GM19351 (cell line): ENCODE measurements at regions not wholly inside any gene's neighbourhood (a gene's known extent, or its start where the extent isn't known, plus 50 kb on each side); places are given as distances from the start of the nearest gene placed in this dataset.
"Not testable (repeated sequence)": the region's sequence is repeated elsewhere in the genome, so short reads cannot be mapped to it uniquely, and the experiment has no call there.

ENCODE experiments used
- ATAC-seq: cut with Tn5 transposase; IDR thresholded peaks from one replicate; pipeline ENCODE4 v1.9.1; 2021; ENCODE audit warnings: mild to moderate bottlenecking, moderate library complexity; ENCODE audit not compliant: unreplicated experiment

- ATAC-seq: no peak
Measured at GRCh38 chr7:68206946-68207485, 1210.4 kb downstream of the TYW1 start.

- ATAC-seq: no peak
Measured at GRCh38 chr7:68207676-68208075, 1211.0 kb downstream of the TYW1 start.

- ATAC-seq: no peak
Measured at GRCh38 chr7:68209486-68209885, 1212.9 kb downstream of the TYW1 start.

- ATAC-seq: no peak
Measured at GRCh38 chr7:68213838-68214237, 1217.2 kb downstream of the TYW1 start.

GRCh38 chr7:68216051-68216450, 1219.4 kb downstream of the TYW1 start:
- no peak for ATAC-seq

- ATAC-seq: no peak
Measured at GRCh38 chr7:68217426-68217825, 1220.8 kb downstream of the TYW1 start.

- ATAC-seq: no peak
Measured at GRCh38 chr7:68218461-68218860, 1221.8 kb downstream of the TYW1 start.

GRCh38 chr7:68222311-68222710, 1225.7 kb downstream of the TYW1 start:
- no peak for ATAC-seq

- ATAC-seq: no peak
Measured at GRCh38 chr7:68224041-68224741, 1227.6 kb downstream of the TYW1 start.

- ATAC-seq: not testable (repeated sequence)
Measured at GRCh38 chr7:68231011-68231410, 1234.4 kb downstream of the TYW1 start.

- no peak for ATAC-seq
Measured at GRCh38 chr7:68235937-68236336, 1239.3 kb downstream of the TYW1 start.

GRCh38 chr7:68238204-68238805, 1241.7 kb downstream of the TYW1 start:
- no peak for ATAC-seq

GRCh38 chr7:68243128-68243527, 1246.5 kb downstream of the TYW1 start:
- no peak for ATAC-seq

GRCh38 chr7:68244389-68244788, 1247.8 kb downstream of the TYW1 start:
- no peak for ATAC-seq

GRCh38 chr7:68245688-68246087, 1249.1 kb downstream of the TYW1 start:
- no peak for ATAC-seq

- no peak for ATAC-seq
Measured at GRCh38 chr7:68246189-68246633, 1249.6 kb downstream of the TYW1 start.

GRCh38 chr7:68247126-68247525, 1250.5 kb downstream of the TYW1 start:
- ATAC-seq: no peak

GRCh38 chr7:68247571-68247970, 1250.9 kb downstream of the TYW1 start:
- no peak for ATAC-seq

GRCh38 chr7:68248973-68249372, 1252.3 kb downstream of the TYW1 start:
- ATAC-seq: no peak

- ATAC-seq: no peak
Measured at GRCh38 chr7:68249611-68250010, 1253.0 kb downstream of the TYW1 start.

GRCh38 chr7:68250143-68250542, 1253.5 kb downstream of the TYW1 start:
- ATAC-seq: no peak

- ATAC-seq: not testable (repeated sequence)
Measured at GRCh38 chr7:68254815-68255214, 1258.2 kb downstream of the TYW1 start.
